ENCODE measurements at regions not wholly inside any gene's neighbourhood (a gene's known extent, or its start where the extent isn't known, plus 50 kb on each side); places are given as distances from the start of the nearest gene placed in this dataset.

- no peak for ATAC-seq (ENCODE audit: low read depth)
- H3K36me3 Mint-ChIP-seq (ENCODE audit: low read depth): peaks cover 27% of the 10 kb centered on the region
- peaks cover 45% of the 10 kb centered on the region for H3K4me1 Mint-ChIP-seq
- no peaks in the 10 kb centered on the region for H3K27me3 Mint-ChIP-seq
- intact Hi-C loops (cut with micrococcal nuclease): no loop called here
- no peak for TF ChIP-seq CTCF (IDR thresholded peaks at IDR 0.05)
- no peak for DNase-seq
- POLR2A ChIA-PET: no interaction called here
- CTCF ChIA-PET: no interaction called here
- H3K27ac Mint-ChIP-seq: no peak overlapping the region
- peaks cover 13% of the 10 kb centered on the region for H3K9me3 Mint-ChIP-seq
- H3K4me3 Mint-ChIP-seq: no peak overlapping the region
These were observed 174.8 kb upstream of the KLF8 start for GRCh38 chrX:56057325-56057724.

GRCh38 chrX:56066016-56066415 lies 166.1 kb upstream of the KLF8 start:
- POLR2A ChIA-PET: interaction anchor here (0.8 kb wide), 1 partner anchor 146 kb away, joined by 4 read pairs; no protein-coding TSS in a partner anchor
- Mint-ChIP-seq H3K36me3 (ENCODE audit: low read depth) (peaks cover 11% of the 10 kb centered on the region), H3K9me3 (peaks cover 11% of the 10 kb centered on the region), H3K27ac (peak overlapping the region; percentile 89), H3K27me3 (no peaks in the 10 kb centered on the region), H3K4me1 (peaks cover 78% of the 10 kb centered on the region), H3K4me3 (peak overlapping the region; percentile 15)
- CTCF ChIA-PET: no interaction called here
- ATAC-seq (ENCODE audit: low read depth): peak; percentile 72
- TF ChIP-seq CTCF (IDR thresholded peaks at IDR 0.05): no peak
- no peak for DNase-seq
- intact Hi-C loops (cut with micrococcal nuclease): loop anchor here (2.0 to 10.0 kb wide), 4 partner anchors 34 to 421 kb away; partner anchors contain the start of gene KLF8

GRCh38 chrX:56068274-56068758 lies 163.8 kb upstream of the KLF8 start:
- peaks cover 2% of the 10 kb centered on the region for H3K9me3 Mint-ChIP-seq
- peaks cover 4% of the 10 kb centered on the region for H3K36me3 Mint-ChIP-seq (ENCODE audit: low read depth)
- peak overlapping the region; percentile 11 for H3K4me3 Mint-ChIP-seq
- no peaks in the 10 kb centered on the region for H3K27me3 Mint-ChIP-seq
- intact Hi-C loops (cut with micrococcal nuclease): loop anchor here (5.0 to 10.0 kb wide), 2 partner anchors 36 to 424 kb away; no protein-coding TSS in a partner anchor
- POLR2A ChIA-PET: interaction anchor here (1.1 to 2.0 kb wide), 5 partner anchors 9 to 351 kb away, joined by 3 to 22 read pairs (median 6); partner anchors contain the start of genes KLF8 and RRAGB
- peak overlapping the region; percentile 89 for H3K27ac Mint-ChIP-seq
- ATAC-seq (ENCODE audit: low read depth) (peak; percentile 55), DNase-seq (no peak)
- H3K4me1 Mint-ChIP-seq: peaks cover 57% of the 10 kb centered on the region
- TF ChIP-seq CTCF (IDR thresholded peaks at IDR 0.05): no peak
- CTCF ChIA-PET: interaction anchor here (2.0 to 2.1 kb wide), 2 partner anchors 149 to 161 kb away, joined by 7 read pairs; no protein-coding TSS in a partner anchor

GRCh38 chrX:56069299-56069931 lies 162.7 kb upstream of the KLF8 start:
- TF ChIP-seq CTCF (IDR thresholded peaks at IDR 0.05): no peak
- CTCF ChIA-PET: interaction anchor here (2.0 kb wide), 1 partner anchor 162 kb away, joined by 7 read pairs; no protein-coding TSS in a partner anchor
- Mint-ChIP-seq H3K9me3 (peaks cover 2% of the 10 kb centered on the region), H3K27ac (peak overlapping the region; percentile 89), H3K4me1 (peaks cover 55% of the 10 kb centered on the region), H3K27me3 (no peaks in the 10 kb centered on the region), H3K36me3 (ENCODE audit: low read depth) (peaks cover 4% of the 10 kb centered on the region), H3K4me3 (no peak overlapping the region)
- POLR2A ChIA-PET: interaction anchor here (2.0 kb wide), 1 partner anchor 150 kb away, joined by 6 read pairs; no protein-coding TSS in a partner anchor
- intact Hi-C loops (cut with micrococcal nuclease): loop anchor here (5.0 to 10.0 kb wide), 2 partner anchors 37 to 425 kb away; no protein-coding TSS in a partner anchor
- no peak for DNase-seq
- no peak for ATAC-seq (ENCODE audit: low read depth)

GRCh38 chrX:56089376-56089775 lies 142.8 kb upstream of the KLF8 start:
- no peak overlapping the region for H3K4me3 Mint-ChIP-seq
- no peaks in the 10 kb centered on the region for H3K36me3 Mint-ChIP-seq (ENCODE audit: low read depth)
- intact Hi-C loops (cut with micrococcal nuclease): no loop called here
- H3K4me1 Mint-ChIP-seq: peaks cover 16% of the 10 kb centered on the region
- H3K9me3 Mint-ChIP-seq: no peaks in the 10 kb centered on the region
- no peak for ATAC-seq (ENCODE audit: low read depth)
- ChIA-PET POLR2A (no interaction called here), CTCF (no interaction called here)
- no peak for TF ChIP-seq CTCF (IDR thresholded peaks at IDR 0.05)
- H3K27ac Mint-ChIP-seq: no peak overlapping the region
- DNase-seq: no peak
- no peaks in the 10 kb centered on the region for H3K27me3 Mint-ChIP-seq
